K562 (cell line): ENCODE measurements at regions not wholly inside any gene's neighbourhood (a gene's known extent, or its start where the extent isn't known, plus 50 kb on each side); places are given as distances from the start of the nearest gene placed in this dataset.

Source experiments
- ATAC-seq: fragments of 200-7000 bp; cut with Tn5 transposase; 3 replicates; pipeline ENCODE4 v1.9.1; 2020; ENCODE audit warnings: moderate library complexity
- BruUV-seq: library from RNA; stranded (reverse); fragments of 400-500 nt; replicated peaks from 2 replicates; lab custom pipeline; 2021; lab: Mats Ljungman, UMichigan
- CTCF ChIA-PET: fragments of 300-600 bp; formaldehyde crosslinking; extraction: SDS; loops from one replicate; lab custom pipeline; 2021; ENCODE audit warnings: low intra/inter-chr PET ratio; lab: Yijun Ruan, JAX
- POLR2A ChIA-PET: fragments of 300-600, 350-650 bp; sonication (Branson Sonifier 250); formaldehyde crosslinking; extraction: SDS; loops from one replicate; lab custom pipeline; 2021; ENCODE audit warnings: antibody characterized with exemption, inconsistent platforms; lab: Yijun Ruan, JAX
- DNase-seq, 4 experiments: peaks; one replicate each; pipeline versions ENCODE4 v3.0.0 to v3.0.0-alpha.2; 2011 to 2018; ENCODE audit warnings: low spot score in 3 of 4, mixed read lengths in 3 of 4; ENCODE audit errors: extremely low read depth in 1 of 4
- FAIRE-seq: peaks from 2 replicates; lab custom pipeline; 2011; peaks lifted over from hg19 to GRCh38; lab: Jason Lieb, UNC
- H2AFZ ChIP-seq: 2 replicates; pipeline ENCODE4 v1.6.0; 2011; ENCODE audit warnings: low read depth, low read length, control low read depth, inconsistent platforms
- H3K27ac ChIP-seq: fragments of 200-600 bp; 3 replicates; pipeline ENCODE4 v1.8.0; 2011; ENCODE audit warnings: low read depth, mild to moderate bottlenecking, control low read depth, inconsistent platforms, low read length, moderate library complexity, mixed read lengths; ENCODE audit errors: extremely low read depth
- H3K27me3 ChIP-seq, 2 experiments: fragments of 300-600 bp in 1 of 2; 2 replicates in 1 of 2; 3 replicates in 1 of 2; pipeline versions ENCODE4 v1.6.0 to v1.8.0; 2011; ENCODE audit warnings: inconsistent platforms in 2 of 2, low read length in 2 of 2, mild to moderate bottlenecking in 1 of 2, mixed read lengths in 1 of 2, moderate library complexity in 1 of 2; ENCODE audit not compliant: control insufficient read depth in 2 of 2, insufficient read depth in 2 of 2
- H3K36me3 ChIP-seq: fragments of 300-600 bp; 3 replicates; pipeline ENCODE4 v1.8.0; 2011; ENCODE audit warnings: mild to moderate bottlenecking, low read length, inconsistent platforms; ENCODE audit not compliant: control insufficient read depth, insufficient read depth
- H3K4me1 ChIP-seq, 2 experiments: fragments of 200-600 bp in 1 of 2; replicated peaks in 1 of 2; 2 replicates in 1 of 2; 3 replicates in 1 of 2; pipeline versions ENCODE4 v1.5.1 to v1.8.0; 2011; ENCODE audit warnings: inconsistent platforms in 2 of 2, low read length in 2 of 2, mild to moderate bottlenecking in 1 of 2, mixed read lengths in 1 of 2, moderate library complexity in 1 of 2; ENCODE audit not compliant: control insufficient read depth in 2 of 2, insufficient read depth in 2 of 2
- H3K4me2 ChIP-seq: 2 replicates; pipeline ENCODE4 v1.6.1; 2011; ENCODE audit warnings: low read length, control low read depth, inconsistent platforms, mixed read lengths; ENCODE audit not compliant: insufficient read depth
- H3K4me3 ChIP-seq: fragments of 200-600 bp; sonication (generic), shearing (Covaris generic); 2 replicates; pipeline ENCODE4 v1.5.1; 2016; ENCODE audit warnings: control low read depth, inconsistent platforms
- H3K79me2 ChIP-seq: fragments of 200-600 bp; 3 replicates; pipeline ENCODE4 v1.8.0; 2011; ENCODE audit warnings: low read length, inconsistent platforms; ENCODE audit not compliant: control insufficient read depth, insufficient read depth
- H3K9ac ChIP-seq, 2 experiments: 2 replicates each; pipeline versions ENCODE4 v1.6.0 to v1.6.1; 2011; ENCODE audit warnings: low read depth in 2 of 2, low read length in 2 of 2, control low read depth in 1 of 2, inconsistent platforms in 1 of 2, mild to moderate bottlenecking in 1 of 2, mixed read lengths in 1 of 2; ENCODE audit not compliant: insufficient read depth in 1 of 2
- H3K9me1 ChIP-seq: one replicate; pipeline ENCODE4 v1.6.0; 2011; ENCODE audit warnings: inconsistent platforms, mild to moderate bottlenecking, low read length, moderate library complexity; ENCODE audit not compliant: control insufficient read depth, insufficient read depth
- H3K9me3 ChIP-seq: replicated peaks from 2 replicates; pipeline ENCODE4 v1.5.1; 2011; ENCODE audit warnings: low read depth, low read length, inconsistent platforms; ENCODE audit not compliant: control insufficient read depth, insufficient read depth
- H4K20me1 ChIP-seq: replicated peaks from 2 replicates; pipeline ENCODE4 v1.6.1; 2011; ENCODE audit warnings: low read length, inconsistent platforms, mixed read lengths; ENCODE audit not compliant: control insufficient read depth, insufficient read depth
- EWSR1 ChIP-seq: fragments of 450-650 bp; IDR thresholded peaks from 2 replicates; pipeline ENCODE4 v1.6.1; 2018; ENCODE audit warnings: borderline replicate concordance, mild to moderate bottlenecking, low read depth, moderate library complexity; ENCODE audit not compliant: partially characterized antibody
- KLF6 ChIP-seq: fragments of 250-450 bp; sonication (Bioruptor Pico); IDR thresholded peaks from 2 replicates; pipeline ENCODE4 v1.4.0; 2020; ENCODE audit warnings: mild to moderate bottlenecking, moderate library complexity, borderline replicate concordance
- MCM5 ChIP-seq: fragments of 450-650 bp; IDR thresholded peaks from 2 replicates; pipeline ENCODE4 v1.6.1; 2016; ENCODE audit warnings: low read depth
- NFATC3 ChIP-seq: fragments of 450-650 bp; IDR thresholded peaks from 2 replicates; pipeline ENCODE4 v1.6.1; 2017; ENCODE audit warnings: mild to moderate bottlenecking
- ZNF766 ChIP-seq: fragments of 200-800 bp; sonication (Bioruptor generic); conservative IDR thresholded peaks from 2 replicates; pipeline ENCODE4 v1.6.1; 2016; ENCODE audit warnings: missing genetic modification characterization, missing compliant biosample characterization
- WGBS: fragments of 100-300 bp; shearing (Covaris generic); methylation state at CpG from one replicate; pipeline ENCODE4 v1.1.6; 2016; ENCODE audit warnings: low coverage, mixed read lengths; ENCODE audit not compliant: insufficient coverage; ENCODE audit errors: missing lambda C conversion rate; 5-methylcytosine and 5-hydroxymethylcytosine counted together
- in situ Hi-C: fragments of 300-500 bp; cut with MboI; formaldehyde crosslinking; loops from 4 replicates; pipeline ENCODE4 v1.15.0; 2018; ENCODE audit warnings: inconsistent platforms, mixed read lengths
- intact Hi-C: fragments of 100-400 bp; cut with micrococcal nuclease; formaldehyde crosslinking; loops from 2 replicates; pipeline ENCODE4 v1.14.2; 2022
- TF ChIP-seq, protein P1 (sequence below): fragments of 450-650 bp; formaldehyde crosslinking; IDR thresholded peaks from 2 replicates; pipeline ENCODE4 v1.4.0; 2020; ENCODE audit warnings: mild to moderate bottlenecking, mixed read lengths
- TF ChIP-seq, protein P2 (sequence below): IDR thresholded peaks from 3 replicates; pipeline ENCODE4 v1.6.1; 2011; ENCODE audit warnings: borderline replicate concordance, mild to moderate bottlenecking; ENCODE audit not compliant: insufficient read length, insufficient read depth

DNA sequence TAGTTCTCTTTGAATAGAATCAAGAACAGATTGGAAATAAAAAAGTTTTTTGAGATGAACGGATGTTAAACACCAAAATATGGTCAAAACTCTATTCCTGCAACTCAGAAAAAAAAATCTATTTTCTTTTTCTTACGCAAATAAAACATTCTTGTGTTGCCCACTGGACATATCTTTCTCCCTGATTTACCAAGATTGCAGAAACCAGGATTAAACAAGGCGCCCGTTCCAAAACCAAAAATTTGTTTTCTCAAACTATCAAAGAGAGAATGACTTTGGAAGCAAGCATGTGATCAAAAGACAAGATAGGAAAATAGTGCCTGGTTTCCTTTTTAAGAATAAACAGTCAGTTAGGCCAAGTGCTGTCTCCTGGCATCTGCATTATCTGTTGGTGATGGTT lies 273.1 kb downstream of the CLIC5 start (continued):
- TF ChIP-seq EWSR1 = no peak
- TF ChIP-seq, protein P1, sequence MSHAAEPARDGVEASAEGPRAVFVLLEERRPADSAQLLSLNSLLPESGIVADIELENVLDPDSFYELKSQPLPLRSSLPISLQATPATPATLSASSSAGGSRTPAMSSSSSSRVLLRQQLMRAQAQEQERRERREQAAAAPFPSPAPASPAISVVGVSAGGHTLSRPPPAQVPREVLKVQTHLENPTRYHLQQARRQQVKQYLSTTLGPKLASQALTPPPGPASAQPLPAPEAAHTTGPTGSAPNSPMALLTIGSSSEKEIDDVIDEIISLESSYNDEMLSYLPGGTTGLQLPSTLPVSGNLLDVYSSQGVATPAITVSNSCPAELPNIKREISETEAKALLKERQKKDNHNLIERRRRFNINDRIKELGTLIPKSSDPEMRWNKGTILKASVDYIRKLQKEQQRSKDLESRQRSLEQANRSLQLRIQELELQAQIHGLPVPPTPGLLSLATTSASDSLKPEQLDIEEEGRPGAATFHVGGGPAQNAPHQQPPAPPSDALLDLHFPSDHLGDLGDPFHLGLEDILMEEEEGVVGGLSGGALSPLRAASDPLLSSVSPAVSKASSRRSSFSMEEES (CRISPR knock-in tag) = no peak
- TF ChIP-seq, protein P2, sequence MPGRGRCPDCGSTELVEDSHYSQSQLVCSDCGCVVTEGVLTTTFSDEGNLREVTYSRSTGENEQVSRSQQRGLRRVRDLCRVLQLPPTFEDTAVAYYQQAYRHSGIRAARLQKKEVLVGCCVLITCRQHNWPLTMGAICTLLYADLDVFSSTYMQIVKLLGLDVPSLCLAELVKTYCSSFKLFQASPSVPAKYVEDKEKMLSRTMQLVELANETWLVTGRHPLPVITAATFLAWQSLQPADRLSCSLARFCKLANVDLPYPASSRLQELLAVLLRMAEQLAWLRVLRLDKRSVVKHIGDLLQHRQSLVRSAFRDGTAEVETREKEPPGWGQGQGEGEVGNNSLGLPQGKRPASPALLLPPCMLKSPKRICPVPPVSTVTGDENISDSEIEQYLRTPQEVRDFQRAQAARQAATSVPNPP = no peak

DNA sequence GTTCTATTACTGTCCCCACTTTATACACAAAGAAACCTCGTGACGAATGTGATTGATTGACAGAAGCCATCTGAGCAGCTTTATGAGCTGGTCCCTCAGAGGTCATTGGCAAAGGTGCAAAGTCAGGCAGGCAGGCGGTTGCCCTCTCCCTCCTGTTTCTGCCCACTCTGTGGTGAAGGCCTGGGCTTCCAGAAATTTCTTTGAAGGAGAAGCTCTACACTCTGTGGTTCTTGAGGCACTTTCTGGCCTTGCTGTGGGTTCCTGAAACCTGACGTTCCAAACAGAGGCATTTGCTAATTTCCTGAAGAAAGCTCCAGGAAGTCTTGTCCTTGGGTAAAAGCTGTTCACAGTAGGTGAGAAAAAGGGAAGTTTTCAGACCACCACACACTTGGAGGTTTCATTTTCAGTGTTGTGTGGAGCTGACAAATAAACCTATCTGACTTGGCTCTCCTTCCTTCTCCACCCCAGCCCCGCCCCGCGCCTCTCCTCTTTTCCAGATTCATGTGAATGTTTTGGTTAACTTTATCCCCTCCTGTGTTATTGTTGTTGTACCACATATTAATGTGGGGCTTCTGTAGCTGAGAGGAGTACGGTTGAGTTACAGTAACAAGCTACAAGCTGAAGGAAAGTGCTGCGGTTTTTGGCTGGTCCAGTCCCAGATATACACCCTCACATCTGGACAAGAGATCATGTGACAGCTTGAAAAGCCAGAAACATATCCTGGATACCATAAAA lies 274.1 kb downstream of the CLIC5 start:
- FAIRE-seq = peak; percentile 19
- Histone ChIP-seq H3K79me2 (no peaks in the 10 kb centered on the region), H3K9me1 (no peaks in the 10 kb centered on the region), H3K4me1 (no peaks in the 10 kb centered on the region; a peak in 1 of 5 replicates), H3K36me3 (no peaks in the 10 kb centered on the region), H3K4me2 (no peak overlapping the region), H3K9ac (no peak overlapping the region), H3K27ac (no peak overlapping the region), H2AFZ (no peak overlapping the region), H3K9me3 (no peaks in the 10 kb centered on the region), H3K27me3 (no peaks in the 10 kb centered on the region), H3K4me3 (no peak overlapping the region), H4K20me1 (no peaks in the 10 kb centered on the region)
- BruUV-seq = no TSS peak
- ChIA-PET CTCF (no interaction called here), POLR2A (no interaction called here)
- WGBS = 3% methylated on average over 6 of the region's 9 CpGs
- intact Hi-C loops = no loop called here
- no peak for ATAC-seq
- in situ Hi-C loops = no loop called here
- TF ChIP-seq, protein P1 (CRISPR knock-in tag) = peak; percentile 91
- TF ChIP-seq ZNF766 = peak; percentile 50; the same call in 1 of the 2 replicates
- TF ChIP-seq KLF6 = no peak
- no peak for TF ChIP-seq MCM5
- TF ChIP-seq NFATC3 = no peak
- DNase-seq = no peak
